A549 (cell line): ENCODE measurements at regions not wholly inside any gene's neighbourhood (a gene's known extent, or its start where the extent isn't known, plus 50 kb on each side); places are given as distances from the start of the nearest gene placed in this dataset.
A peak's percentile ranks its signal among the peaks of the same experiment; 100 is the strongest.
"Not testable (repeated sequence)": the region's sequence is repeated elsewhere in the genome, so short reads cannot be mapped to it uniquely, and the experiment has no call there.

Experiments used
- ATAC-seq, 2 experiments: fragments of 200-7000 bp in 1 of 2; fragments of >200 bp in 1 of 2; cut with Nextera tagmentation in 1 of 2; cut with Tn5 transposase in 1 of 2; 3 replicates each; pipeline versions ENCODE4 v1.8.0 to v1.9.1; 2018 to 2020; ENCODE audit warnings: mild to moderate bottlenecking in 1 of 2, moderate library complexity in 1 of 2
- CTCF ChIA-PET: fragments of 300-600 bp; sonication (Branson Sonifier 250); formaldehyde crosslinking; extraction: SDS; loops from one replicate; lab custom pipeline; 2021; ENCODE audit warnings: antibody characterized with exemption, inconsistent platforms; lab: Yijun Ruan, JAX
- POLR2A ChIA-PET: fragments of 350-600 bp; formaldehyde crosslinking; extraction: SDS; loops from one replicate; lab custom pipeline; 2021; ENCODE audit warnings: antibody characterized with exemption, inconsistent platforms; lab: Yijun Ruan, JAX
- DNase-seq, 2 experiments: peaks; one replicate each; pipeline versions ENCODE4 v3.0.0 to v3.0.0-alpha.2; 2011 to 2016; ENCODE audit warnings: low read depth in 1 of 2, low spot score in 1 of 2
- FAIRE-seq: peaks from 2 replicates; lab custom pipeline; 2011; peaks lifted over from hg19 to GRCh38; lab: Jason Lieb, UNC
- H3K27ac ChIP-seq, 2 experiments: fragments of >200 bp; sonication (Bioruptor Twin); formaldehyde crosslinking; 3 replicates each; pipeline ENCODE4 v1.5.1; 2016 to 2017
- H3K4me1 ChIP-seq: fragments of >200 bp; sonication (Bioruptor Twin); formaldehyde crosslinking; 3 replicates; pipeline ENCODE4 v1.6.1; 2016
- H3K4me2 ChIP-seq: fragments of >200 bp; sonication (Bioruptor Twin); formaldehyde crosslinking; 3 replicates; pipeline ENCODE4 v1.6.1; 2016
- H3K4me3 ChIP-seq: fragments of >200 bp; sonication (Bioruptor Twin); formaldehyde crosslinking; 3 replicates; pipeline ENCODE4 v1.5.1; 2016
- H3K9me3 ChIP-seq: fragments of >200 bp; sonication (Bioruptor Twin); formaldehyde crosslinking; 3 replicates; pipeline ENCODE4 v1.6.1; 2016
- CBX2 ChIP-seq: fragments of 200-600 bp; sonication (generic); IDR thresholded peaks from 2 replicates; pipeline ENCODE4 v1.6.1; 2016; ENCODE audit warnings: low read depth, mild to moderate bottlenecking, borderline replicate concordance
- CBX8 ChIP-seq: fragments of 200-600 bp; sonication (generic); IDR thresholded peaks from 2 replicates; pipeline ENCODE4 v1.6.1; 2016
- CHD2 ChIP-seq: fragments of 150-350 bp; IDR thresholded peaks from 2 replicates; pipeline ENCODE4 v1.6.1; 2014; ENCODE audit warnings: low read length; ENCODE audit not compliant: partially characterized antibody
- CHD4 ChIP-seq: fragments of 200-600 bp; sonication (generic); IDR thresholded peaks from 2 replicates; pipeline ENCODE4 v1.6.1; 2016; ENCODE audit warnings: antibody characterized with exemption, mild to moderate bottlenecking, borderline replicate concordance
- E2F6 ChIP-seq: IDR thresholded peaks from 2 replicates; pipeline ENCODE4 v1.6.1; 2012; ENCODE audit warnings: low read depth, borderline replicate concordance
- EP300 ChIP-seq, 2 experiments: fragments of >200 bp; sonication (Bioruptor Twin); formaldehyde crosslinking; IDR thresholded peaks; 2 replicates in 1 of 2; 3 replicates in 1 of 2; pipeline ENCODE4 v1.6.1; 2016 to 2017
- FOSB ChIP-seq: fragments of 250-450 bp; sonication (Bioruptor Pico); IDR thresholded peaks from 2 replicates; pipeline ENCODE4 v1.5.0; 2020; ENCODE audit warnings: mild to moderate bottlenecking, moderate library complexity
- HES2 ChIP-seq: fragments of >200 bp; sonication (Bioruptor Twin); formaldehyde crosslinking; IDR thresholded peaks from 2 replicates; pipeline ENCODE4 v1.6.1; 2016
- HMGXB4 ChIP-seq: fragments of 250-450 bp; sonication (Bioruptor Pico); IDR thresholded peaks from 2 replicates; pipeline ENCODE4 v1.5.0; 2021; ENCODE audit warnings: mild to moderate bottlenecking, moderate library complexity, borderline replicate concordance
- HOXB5 ChIP-seq: fragments of 250-450 bp; sonication (Bioruptor Pico); IDR thresholded peaks from 2 replicates; pipeline ENCODE4 v1.5.0; 2020; ENCODE audit warnings: mild to moderate bottlenecking, moderate library complexity
- JUNB ChIP-seq: fragments of >200 bp; sonication (Bioruptor Twin); formaldehyde crosslinking; IDR thresholded peaks from 2 replicates; pipeline ENCODE4 v1.6.1; 2016
- MAFK ChIP-seq: fragments of 450-650 bp; IDR thresholded peaks from 2 replicates; pipeline ENCODE4 v1.6.1; 2014; ENCODE audit not compliant: partially characterized antibody
- NFE2L2 ChIP-seq: fragments of 150-350 bp; conservative IDR thresholded peaks from 2 replicates; pipeline ENCODE4 v1.6.1; 2014; ENCODE audit warnings: low read length
- PBX3 ChIP-seq: IDR thresholded peaks from 2 replicates; pipeline ENCODE4 v1.6.1; 2012
- POLR2AphosphoS2 ChIP-seq: conservative IDR thresholded peaks from 2 replicates; pipeline ENCODE4 v1.6.1; 2012; ENCODE audit warnings: low read length, improper control_type of control experiment, inconsistent platforms
- RAD21 ChIP-seq, 2 experiments: fragments of >200 bp in 1 of 2; sonication (Bioruptor Twin) in 1 of 2; formaldehyde crosslinking in 1 of 2; IDR thresholded peaks in 1 of 2; conservative IDR thresholded peaks in 1 of 2; 2 replicates in 1 of 2; 3 replicates in 1 of 2; pipeline ENCODE4 v1.6.1; 2012 to 2018; ENCODE audit warnings: inconsistent platforms in 1 of 2
- RNF2 ChIP-seq: fragments of 200-600 bp; sonication (generic); IDR thresholded peaks from 2 replicates; pipeline ENCODE4 v1.6.1; 2016; ENCODE audit warnings: low read depth, mild to moderate bottlenecking, antibody characterized with exemption, moderate library complexity, borderline replicate concordance
- ZFP36 ChIP-seq: fragments of 450-650 bp; IDR thresholded peaks from 2 replicates; pipeline ENCODE4 v1.6.1; 2014; ENCODE audit warnings: borderline replicate concordance; ENCODE audit not compliant: partially characterized antibody
- ZSCAN20 ChIP-seq: fragments of 250-450 bp; sonication (Bioruptor Pico); IDR thresholded peaks from 2 replicates; pipeline ENCODE4 v1.8.0; 2022; ENCODE audit warnings: mild to moderate bottlenecking, moderate library complexity
- WGBS: methylation state at CpG from one replicate; pipeline ENCODE4 v1.1.6; 2017; ENCODE audit errors: missing lambda C conversion rate; 5-methylcytosine and 5-hydroxymethylcytosine counted together
- TF ChIP-seq, protein P1 (sequence below): fragments of 150-350 bp; IDR thresholded peaks from 2 replicates; pipeline ENCODE4 v1.6.1; 2014; ENCODE audit warnings: low read depth, mild to moderate bottlenecking, low read length
- TF ChIP-seq, protein P2 (sequence below): fragments of 250-450 bp; sonication (Bioruptor Pico); IDR thresholded peaks from 2 replicates; pipeline ENCODE4 v1.5.0; 2020; ENCODE audit warnings: low read depth, mild to moderate bottlenecking, moderate library complexity

DNA sequence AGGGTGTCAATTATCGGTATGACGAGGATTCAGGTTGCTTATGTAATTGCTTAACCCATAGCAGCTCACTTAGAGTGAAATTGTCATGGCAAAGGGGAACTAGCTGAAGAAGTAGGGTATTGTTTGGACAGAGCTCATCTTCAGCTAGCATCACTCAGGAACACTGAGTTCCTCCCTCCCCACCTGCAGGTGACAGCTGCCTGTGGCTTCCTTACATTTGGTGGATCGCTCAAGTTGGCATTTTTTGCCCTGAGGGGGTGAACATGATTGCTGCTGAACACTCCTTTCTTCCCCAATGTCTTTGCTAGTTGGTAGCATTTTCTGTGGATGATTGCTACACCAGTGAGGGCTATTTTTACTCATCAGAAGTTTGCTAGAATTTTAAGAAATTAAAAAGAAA, 86.7 kb upstream of the THUMPD2 start:
- CTCF ChIA-PET = no interaction called here
- Histone ChIP-seq H3K9me3 (peaks cover 18% of the 10 kb centered on the region; the same call in 1 of the 3 replicates), H3K4me3 (no peak overlapping the region), H3K27ac (no peak overlapping the region), H3K4me2 (no peak overlapping the region), H3K4me1 (no peaks in the 10 kb centered on the region)
- TF ChIP-seq RAD21 (conservative IDR thresholded peaks at IDR 0.05 in 1 of 2, IDR thresholded peaks at IDR 0.05 in 1 of 2) (no peak), HES2 (no peak), CBX8 (no peak), HOXB5 (no peak), JUNB (no peak), HMGXB4 (no peak), EP300 (IDR thresholded peaks at IDR 0.05) (no peak), MAFK (no peak), E2F6 (no peak), CHD2 (no peak), FOSB (CRISPR knock-in tag) (no peak), ZSCAN20 (CRISPR knock-in tag) (no peak), RNF2 (no peak), NFE2L2 (no peak), CHD4 (no peak), CBX2 (no peak), PBX3 (no peak), POLR2AphosphoS2 (no peak)
- TF ChIP-seq, protein P1, sequence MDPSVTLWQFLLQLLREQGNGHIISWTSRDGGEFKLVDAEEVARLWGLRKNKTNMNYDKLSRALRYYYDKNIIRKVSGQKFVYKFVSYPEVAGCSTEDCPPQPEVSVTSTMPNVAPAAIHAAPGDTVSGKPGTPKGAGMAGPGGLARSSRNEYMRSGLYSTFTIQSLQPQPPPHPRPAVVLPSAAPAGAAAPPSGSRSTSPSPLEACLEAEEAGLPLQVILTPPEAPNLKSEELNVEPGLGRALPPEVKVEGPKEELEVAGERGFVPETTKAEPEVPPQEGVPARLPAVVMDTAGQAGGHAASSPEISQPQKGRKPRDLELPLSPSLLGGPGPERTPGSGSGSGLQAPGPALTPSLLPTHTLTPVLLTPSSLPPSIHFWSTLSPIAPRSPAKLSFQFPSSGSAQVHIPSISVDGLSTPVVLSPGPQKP = no peak
- TF ChIP-seq, protein P2, sequence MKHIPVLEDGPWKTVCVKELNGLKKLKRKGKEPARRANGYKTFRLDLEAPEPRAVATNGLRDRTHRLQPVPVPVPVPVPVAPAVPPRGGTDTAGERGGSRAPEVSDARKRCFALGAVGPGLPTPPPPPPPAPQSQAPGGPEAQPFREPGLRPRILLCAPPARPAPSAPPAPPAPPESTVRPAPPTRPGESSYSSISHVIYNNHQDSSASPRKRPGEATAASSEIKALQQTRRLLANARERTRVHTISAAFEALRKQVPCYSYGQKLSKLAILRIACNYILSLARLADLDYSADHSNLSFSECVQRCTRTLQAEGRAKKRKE (CRISPR knock-in tag) = no peak
- 6% methylated on average over 3 of the region's 3 CpGs for WGBS
- FAIRE-seq (no peak), DNase-seq (no peak), ATAC-seq (no peak)
- POLR2A ChIA-PET = no interaction called here

DNA sequence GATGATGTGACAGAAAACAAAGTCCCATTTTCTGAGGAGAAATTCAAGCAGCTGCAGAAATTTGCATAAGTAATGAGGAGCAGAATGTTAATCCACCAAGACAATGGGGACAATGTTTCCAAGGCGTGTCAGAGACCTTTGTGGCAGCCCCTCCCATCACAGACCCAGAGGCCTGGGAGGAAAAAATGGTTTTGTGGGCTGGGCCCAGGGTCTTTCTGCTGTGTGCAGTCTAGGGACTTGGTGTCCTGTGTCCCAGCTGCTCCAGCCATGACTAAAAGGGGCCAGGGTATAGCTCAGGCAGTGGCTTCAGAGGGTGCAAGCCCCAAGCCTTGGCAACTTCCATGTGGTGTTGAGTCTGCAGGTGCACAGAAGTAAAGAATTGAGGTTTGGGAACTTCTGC, 84.6 kb upstream of the THUMPD2 start:
- FAIRE-seq, H3K4me2 ChIP-seq, ATAC-seq, H3K4me3 ChIP-seq, H3K4me1 ChIP-seq, DNase-seq, POLR2A ChIA-PET, CTCF ChIA-PET, H3K27ac ChIP-seq: not testable (repeated sequence)
- WGBS = 4% methylated on average over 1 of the region's 1 CpG
- H3K9me3 ChIP-seq = peaks cover 18% of the 10 kb centered on the region; the same call in 1 of the 3 replicates
- TF ChIP-seq ZFP36 = peak; percentile 55
